GM19395 (cell line): ENCODE measurements at regions not wholly inside any gene's neighbourhood (a gene's known extent, or its start where the extent isn't known, plus 50 kb on each side); places are given as distances from the start of the nearest gene placed in this dataset.

Experiments used
- ATAC-seq: cut with Tn5 transposase; IDR thresholded peaks from one replicate; pipeline ENCODE4 v1.9.1; 2021; ENCODE audit warnings: mild to moderate bottlenecking, moderate library complexity; ENCODE audit not compliant: unreplicated experiment

GRCh38 chr5:88401686-88402085, 133.0 kb upstream of the TMEM161B start:
- ATAC-seq = no peak

GRCh38 chr5:88401228-88401627, 132.6 kb upstream of the TMEM161B start:
- no peak for ATAC-seq

- no peak for ATAC-seq
Observed at GRCh38 chr5:88399561-88399960, 130.9 kb upstream of the TMEM161B start.

GRCh38 chr5:88398316-88398715, 129.7 kb upstream of the TMEM161B start:
- no peak for ATAC-seq

GRCh38 chr5:88396751-88397281, 128.2 kb upstream of the TMEM161B start:
- ATAC-seq = no peak

GRCh38 chr5:88396000-88396535, 127.4 kb upstream of the TMEM161B start:
- ATAC-seq = no peak

- no peak for ATAC-seq
Observed at GRCh38 chr5:88395264-88395663, 126.6 kb upstream of the TMEM161B start.

GRCh38 chr5:88394536-88395175, 126.0 kb upstream of the TMEM161B start:
- ATAC-seq = no peak

- ATAC-seq = no peak
Observed at GRCh38 chr5:88393716-88394535, 125.3 kb upstream of the TMEM161B start.

- no peak for ATAC-seq
Observed at GRCh38 chr5:88393042-88393441, 124.4 kb upstream of the TMEM161B start.

GRCh38 chr5:88391991-88392390, 123.3 kb upstream of the TMEM161B start:
- no peak for ATAC-seq

- ATAC-seq = no peak
Observed at GRCh38 chr5:88391116-88391515, 122.5 kb upstream of the TMEM161B start.

GRCh38 chr5:88390481-88390880, 121.8 kb upstream of the TMEM161B start:
- no peak for ATAC-seq

- no peak for ATAC-seq
Observed at GRCh38 chr5:88390096-88390441, 121.4 kb upstream of the TMEM161B start.

GRCh38 chr5:88389338-88390095, 120.9 kb upstream of the TMEM161B start:
- no peak for ATAC-seq

GRCh38 chr5:88388476-88389337, 120.1 kb upstream of the TMEM161B start:
- ATAC-seq = no peak

GRCh38 chr5:88384886-88385285, 116.2 kb upstream of the TMEM161B start:
- ATAC-seq = no peak

GRCh38 chr5:88380332-88380731, 111.7 kb upstream of the TMEM161B start:
- no peak for ATAC-seq

GRCh38 chr5:88377705-88378656, 109.3 kb upstream of the TMEM161B start:
- ATAC-seq = no peak
